GM23338 (cell line): ENCODE measurements at regions not wholly inside any gene's neighbourhood (a gene's known extent, or its start where the extent isn't known, plus 50 kb on each side); places are given as distances from the start of the nearest gene placed in this dataset.

ENCODE experiments used
- ATAC-seq: fragments of 200-7000 bp; cut with Tn5 transposase; 3 replicates; pipeline ENCODE4 v1.9.1; 2020
- DNase-seq: peaks from one replicate; pipeline ENCODE4 v3.0.0-alpha.2; 2015; ENCODE audit warnings: low spot score
- H2AFZ ChIP-seq: fragments of 200-600 bp; sonication (generic); 2 replicates; pipeline ENCODE4 v1.8.0; 2016; ENCODE audit warnings: antibody characterized with exemption, mild to moderate bottlenecking, moderate library complexity
- H3F3A ChIP-seq: fragments of 200-600 bp; sonication (generic); replicated peaks from 2 replicates; pipeline ENCODE4 v1.8.0; 2017; ENCODE audit warnings: antibody characterized with exemption, mixed run types, low read depth
- H3K27ac ChIP-seq: fragments of 200-600 bp; sonication (generic); 2 replicates; pipeline ENCODE4 v1.6.1; 2016; ENCODE audit warnings: low read depth
- H3K27me3 ChIP-seq: fragments of 200-600 bp; sonication (generic); 2 replicates; pipeline ENCODE4 v1.8.0; 2016; ENCODE audit warnings: mild to moderate bottlenecking, mixed run types, moderate library complexity; ENCODE audit not compliant: insufficient read depth
- H3K36me3 ChIP-seq: fragments of 200-600 bp; sonication (generic); 2 replicates; pipeline ENCODE4 v1.8.0; 2016; ENCODE audit warnings: mild to moderate bottlenecking; ENCODE audit not compliant: insufficient read depth
- H3K4me1 ChIP-seq: fragments of 200-600 bp; sonication (generic); 2 replicates; pipeline ENCODE4 v1.8.0; 2016; ENCODE audit warnings: mild to moderate bottlenecking, moderate library complexity; ENCODE audit not compliant: insufficient read depth
- H3K4me2 ChIP-seq: fragments of 200-600 bp; sonication (generic); 2 replicates; pipeline ENCODE4 v1.7.1; 2017; ENCODE audit warnings: mixed run types
- H3K4me3 ChIP-seq: fragments of 200-600 bp; sonication (generic); 2 replicates; pipeline ENCODE4 v1.6.1; 2016; ENCODE audit warnings: mixed run types
- H3K79me2 ChIP-seq: fragments of 200-600 bp; sonication (generic); replicated peaks from 2 replicates; pipeline ENCODE4 v1.8.0; 2017; ENCODE audit warnings: mild to moderate bottlenecking; ENCODE audit not compliant: insufficient read depth
- H3K9me2 ChIP-seq: fragments of 200-600 bp; sonication (generic); 2 replicates; pipeline ENCODE4 v1.8.0; 2017; ENCODE audit not compliant: insufficient read depth
- H4K20me1 ChIP-seq: fragments of 200-600 bp; sonication (generic); replicated peaks from 2 replicates; pipeline ENCODE4 v1.8.0; 2017; ENCODE audit warnings: mild to moderate bottlenecking; ENCODE audit not compliant: insufficient read depth
- H3K27ac Mint-ChIP-seq: 2 replicates; pipeline ENCODE4 v1.8.0; 2020; ENCODE audit warnings: inconsistent platforms, mild to moderate bottlenecking, moderate library complexity, mixed read lengths
- H3K27me3 Mint-ChIP-seq: 3 replicates; pipeline ENCODE4 v1.8.0; 2022; ENCODE audit warnings: low read depth, mild to moderate bottlenecking, moderate library complexity, mixed read lengths, inconsistent platforms; ENCODE audit not compliant: insufficient read depth, poor library complexity
- H3K36me3 Mint-ChIP-seq: 3 replicates; pipeline ENCODE4 v1.8.0; 2021; ENCODE audit warnings: low read depth, mild to moderate bottlenecking, inconsistent platforms, moderate library complexity, mixed read lengths
- H3K4me1 Mint-ChIP-seq: 3 replicates; pipeline ENCODE4 v1.8.0; 2020; ENCODE audit warnings: mild to moderate bottlenecking, inconsistent platforms, mixed read lengths
- H3K4me3 Mint-ChIP-seq: 3 replicates; pipeline ENCODE4 v1.8.0; 2021; ENCODE audit warnings: moderate library complexity, mild to moderate bottlenecking, inconsistent platforms, mixed read lengths
- H3K9me3 Mint-ChIP-seq: 3 replicates; pipeline ENCODE4 v1.8.0; 2020; ENCODE audit warnings: moderate library complexity, mild to moderate bottlenecking, inconsistent platforms, mixed read lengths
- CREB1 ChIP-seq: fragments of 250-450 bp; sonication (Bioruptor Pico); IDR thresholded peaks from 2 replicates; pipeline ENCODE4 v1.5.0; 2020; ENCODE audit warnings: low read depth, mild to moderate bottlenecking, moderate library complexity
- CTCF ChIP-seq, 2 experiments: fragments of 200-600 bp in 1 of 2; sonication (generic) in 1 of 2; conservative IDR thresholded peaks; 2 replicates each; pipeline versions ENCODE4 v1.5.1 to v1.6.1; 2016 to 2017; ENCODE audit warnings: antibody characterized with exemption in 2 of 2, low read depth in 2 of 2, mild to moderate bottlenecking in 2 of 2, moderate library complexity in 1 of 2
- EZH2 ChIP-seq: fragments of 200-600 bp; sonication (generic); IDR thresholded peaks from one replicate; pipeline ENCODE4 v1.8.0; 2017; ENCODE audit warnings: antibody characterized with exemption, mild to moderate bottlenecking, low read depth; ENCODE audit not compliant: unreplicated experiment
- EZH2phosphoT487 ChIP-seq: fragments of 200-600 bp; sonication (generic); IDR thresholded peaks from one replicate; pipeline ENCODE4 v1.8.1; 2018; ENCODE audit warnings: antibody characterized with exemption; ENCODE audit not compliant: unreplicated experiment
- JUNB ChIP-seq: IDR thresholded peaks from one replicate; pipeline ENCODE4 v1.6.1; 2016; ENCODE audit warnings: antibody characterized with exemption; ENCODE audit not compliant: unreplicated experiment
- NANOG ChIP-seq: IDR thresholded peaks from 2 replicates; pipeline ENCODE4 v1.6.1; 2016; ENCODE audit warnings: antibody characterized with exemption, borderline replicate concordance
- POLR2AphosphoS5 ChIP-seq: IDR thresholded peaks from 2 replicates; pipeline ENCODE4 v1.6.1; 2016; ENCODE audit warnings: antibody characterized with exemption, low read depth
- STAT1 ChIP-seq: IDR thresholded peaks from one replicate; pipeline ENCODE4 v1.6.1; 2016; ENCODE audit warnings: antibody characterized with exemption; ENCODE audit not compliant: unreplicated experiment
- ZNF114 ChIP-seq: fragments of 250-450 bp; sonication (Bioruptor Pico); IDR thresholded peaks from 2 replicates; pipeline ENCODE4 v1.5.0; 2020; ENCODE audit warnings: mild to moderate bottlenecking, moderate library complexity
- ZNF331 ChIP-seq: fragments of 250-450 bp; sonication (Bioruptor Pico); IDR thresholded peaks from 2 replicates; pipeline ENCODE4 v1.5.0; 2020; ENCODE audit warnings: low read depth, mild to moderate bottlenecking, moderate library complexity
- TF ChIP-seq, protein P1 (sequence below): IDR thresholded peaks from 2 replicates; pipeline ENCODE4 v1.6.1; 2016; ENCODE audit warnings: antibody characterized with exemption
- TF ChIP-seq, protein P2 (sequence below): fragments of 250-450 bp; sonication (Bioruptor Pico); IDR thresholded peaks from 2 replicates; pipeline ENCODE4 v1.5.0; 2020; ENCODE audit warnings: mild to moderate bottlenecking, moderate library complexity
- TF ChIP-seq, protein P3 (sequence below): IDR thresholded peaks from one replicate; pipeline ENCODE4 v1.6.1; 2018; ENCODE audit warnings: antibody characterized with exemption; ENCODE audit not compliant: unreplicated experiment

GRCh38 chr9:80596579-80596978 lies 1024.8 kb downstream of the TLE4 start:
- Histone ChIP-seq H3K4me1 (no peaks in the 10 kb centered on the region), H3K27ac (no peak overlapping the region), H4K20me1 (no peaks in the 10 kb centered on the region), H3K4me2 (no peak overlapping the region), H3K79me2 (no peaks in the 10 kb centered on the region), H2AFZ (no peak overlapping the region), H3F3A (no peaks in the 10 kb centered on the region), H3K9me2 (no peaks in the 10 kb centered on the region), H3K27me3 (no peaks in the 10 kb centered on the region), H3K36me3 (no peaks in the 10 kb centered on the region), H3K4me3 (no peak overlapping the region)
- Mint-ChIP-seq H3K27ac (no peak overlapping the region; the same call in 1 of the 2 replicates), H3K4me3 (no peak overlapping the region), H3K27me3 (peaks cover 2% of the 10 kb centered on the region), H3K4me1 (no peaks in the 10 kb centered on the region), H3K36me3 (peaks cover 19% of the 10 kb centered on the region), H3K9me3 (peaks cover 18% of the 10 kb centered on the region)
- TF ChIP-seq ZNF331 (CRISPR knock-in tag) = no peak
- TF ChIP-seq POLR2AphosphoS5 = no peak
- no peak for TF ChIP-seq JUNB
- TF ChIP-seq, protein P1, sequence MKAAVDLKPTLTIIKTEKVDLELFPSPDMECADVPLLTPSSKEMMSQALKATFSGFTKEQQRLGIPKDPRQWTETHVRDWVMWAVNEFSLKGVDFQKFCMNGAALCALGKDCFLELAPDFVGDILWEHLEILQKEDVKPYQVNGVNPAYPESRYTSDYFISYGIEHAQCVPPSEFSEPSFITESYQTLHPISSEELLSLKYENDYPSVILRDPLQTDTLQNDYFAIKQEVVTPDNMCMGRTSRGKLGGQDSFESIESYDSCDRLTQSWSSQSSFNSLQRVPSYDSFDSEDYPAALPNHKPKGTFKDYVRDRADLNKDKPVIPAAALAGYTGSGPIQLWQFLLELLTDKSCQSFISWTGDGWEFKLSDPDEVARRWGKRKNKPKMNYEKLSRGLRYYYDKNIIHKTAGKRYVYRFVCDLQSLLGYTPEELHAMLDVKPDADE = no peak
- no peak for TF ChIP-seq STAT1
- no peak for TF ChIP-seq NANOG
- no peak for TF ChIP-seq EZH2
- no peak for TF ChIP-seq EZH2phosphoT487
- TF ChIP-seq ZNF114 (CRISPR knock-in tag) = no peak
- TF ChIP-seq, protein P2, sequence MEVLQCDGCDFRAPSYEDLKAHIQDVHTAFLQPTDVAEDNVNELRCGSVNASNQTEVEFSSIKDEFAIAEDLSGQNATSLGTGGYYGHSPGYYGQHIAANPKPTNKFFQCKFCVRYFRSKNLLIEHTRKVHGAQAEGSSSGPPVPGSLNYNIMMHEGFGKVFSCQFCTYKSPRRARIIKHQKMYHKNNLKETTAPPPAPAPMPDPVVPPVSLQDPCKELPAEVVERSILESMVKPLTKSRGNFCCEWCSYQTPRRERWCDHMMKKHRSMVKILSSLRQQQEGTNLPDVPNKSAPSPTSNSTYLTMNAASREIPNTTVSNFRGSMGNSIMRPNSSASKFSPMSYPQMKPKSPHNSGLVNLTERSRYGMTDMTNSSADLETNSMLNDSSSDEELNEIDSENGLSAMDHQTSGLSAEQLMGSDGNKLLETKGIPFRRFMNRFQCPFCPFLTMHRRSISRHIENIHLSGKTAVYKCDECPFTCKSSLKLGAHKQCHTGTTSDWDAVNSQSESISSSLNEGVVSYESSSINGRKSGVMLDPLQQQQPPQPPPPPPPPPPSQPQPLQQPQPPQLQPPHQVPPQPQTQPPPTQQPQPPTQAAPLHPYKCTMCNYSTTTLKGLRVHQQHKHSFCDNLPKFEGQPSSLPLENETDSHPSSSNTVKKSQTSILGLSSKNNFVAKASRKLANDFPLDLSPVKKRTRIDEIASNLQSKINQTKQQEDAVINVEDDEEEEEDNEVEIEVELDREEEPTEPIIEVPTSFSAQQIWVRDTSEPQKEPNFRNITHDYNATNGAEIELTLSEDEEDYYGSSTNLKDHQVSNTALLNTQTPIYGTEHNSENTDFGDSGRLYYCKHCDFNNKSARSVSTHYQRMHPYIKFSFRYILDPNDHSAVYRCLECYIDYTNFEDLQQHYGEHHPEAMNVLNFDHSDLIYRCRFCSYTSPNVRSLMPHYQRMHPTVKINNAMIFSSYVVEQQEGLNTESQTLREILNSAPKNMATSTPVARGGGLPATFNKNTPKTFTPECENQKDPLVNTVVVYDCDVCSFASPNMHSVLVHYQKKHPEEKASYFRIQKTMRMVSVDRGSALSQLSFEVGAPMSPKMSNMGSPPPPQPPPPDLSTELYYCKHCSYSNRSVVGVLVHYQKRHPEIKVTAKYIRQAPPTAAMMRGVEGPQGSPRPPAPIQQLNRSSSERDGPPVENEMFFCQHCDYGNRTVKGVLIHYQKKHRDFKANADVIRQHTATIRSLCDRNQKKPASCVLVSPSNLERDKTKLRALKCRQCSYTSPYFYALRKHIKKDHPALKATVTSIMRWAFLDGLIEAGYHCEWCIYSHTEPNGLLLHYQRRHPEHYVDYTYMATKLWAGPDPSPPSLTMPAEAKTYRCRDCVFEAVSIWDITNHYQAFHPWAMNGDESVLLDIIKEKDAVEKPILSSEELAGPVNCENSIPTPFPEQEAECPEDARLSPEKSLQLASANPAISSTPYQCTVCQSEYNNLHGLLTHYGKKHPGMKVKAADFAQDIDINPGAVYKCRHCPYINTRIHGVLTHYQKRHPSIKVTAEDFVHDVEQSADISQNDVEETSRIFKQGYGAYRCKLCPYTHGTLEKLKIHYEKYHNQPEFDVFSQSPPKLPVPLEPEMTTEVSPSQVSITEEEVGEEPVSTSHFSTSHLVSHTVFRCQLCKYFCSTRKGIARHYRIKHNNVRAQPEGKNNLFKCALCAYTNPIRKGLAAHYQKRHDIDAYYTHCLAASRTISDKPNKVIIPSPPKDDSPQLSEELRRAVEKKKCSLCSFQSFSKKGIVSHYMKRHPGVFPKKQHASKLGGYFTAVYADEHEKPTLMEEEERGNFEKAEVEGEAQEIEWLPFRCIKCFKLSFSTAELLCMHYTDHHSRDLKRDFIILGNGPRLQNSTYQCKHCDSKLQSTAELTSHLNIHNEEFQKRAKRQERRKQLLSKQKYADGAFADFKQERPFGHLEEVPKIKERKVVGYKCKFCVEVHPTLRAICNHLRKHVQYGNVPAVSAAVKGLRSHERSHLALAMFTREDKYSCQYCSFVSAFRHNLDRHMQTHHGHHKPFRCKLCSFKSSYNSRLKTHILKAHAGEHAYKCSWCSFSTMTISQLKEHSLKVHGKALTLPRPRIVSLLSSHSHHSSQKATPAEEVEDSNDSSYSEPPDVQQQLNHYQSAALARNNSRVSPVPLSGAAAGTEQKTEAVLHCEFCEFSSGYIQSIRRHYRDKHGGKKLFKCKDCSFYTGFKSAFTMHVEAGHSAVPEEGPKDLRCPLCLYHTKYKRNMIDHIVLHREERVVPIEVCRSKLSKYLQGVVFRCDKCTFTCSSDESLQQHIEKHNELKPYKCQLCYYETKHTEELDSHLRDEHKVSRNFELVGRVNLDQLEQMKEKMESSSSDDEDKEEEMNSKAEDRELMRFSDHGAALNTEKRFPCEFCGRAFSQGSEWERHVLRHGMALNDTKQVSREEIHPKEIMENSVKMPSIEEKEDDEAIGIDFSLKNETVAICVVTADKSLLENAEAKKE (CRISPR knock-in tag) = no peak
- no peak for TF ChIP-seq CTCF (conservative IDR thresholded peaks at IDR 0.05; ENCODE audit: low read depth in 2 of 2)
- no peak for TF ChIP-seq CREB1 (CRISPR knock-in tag)
- TF ChIP-seq, protein P3, sequence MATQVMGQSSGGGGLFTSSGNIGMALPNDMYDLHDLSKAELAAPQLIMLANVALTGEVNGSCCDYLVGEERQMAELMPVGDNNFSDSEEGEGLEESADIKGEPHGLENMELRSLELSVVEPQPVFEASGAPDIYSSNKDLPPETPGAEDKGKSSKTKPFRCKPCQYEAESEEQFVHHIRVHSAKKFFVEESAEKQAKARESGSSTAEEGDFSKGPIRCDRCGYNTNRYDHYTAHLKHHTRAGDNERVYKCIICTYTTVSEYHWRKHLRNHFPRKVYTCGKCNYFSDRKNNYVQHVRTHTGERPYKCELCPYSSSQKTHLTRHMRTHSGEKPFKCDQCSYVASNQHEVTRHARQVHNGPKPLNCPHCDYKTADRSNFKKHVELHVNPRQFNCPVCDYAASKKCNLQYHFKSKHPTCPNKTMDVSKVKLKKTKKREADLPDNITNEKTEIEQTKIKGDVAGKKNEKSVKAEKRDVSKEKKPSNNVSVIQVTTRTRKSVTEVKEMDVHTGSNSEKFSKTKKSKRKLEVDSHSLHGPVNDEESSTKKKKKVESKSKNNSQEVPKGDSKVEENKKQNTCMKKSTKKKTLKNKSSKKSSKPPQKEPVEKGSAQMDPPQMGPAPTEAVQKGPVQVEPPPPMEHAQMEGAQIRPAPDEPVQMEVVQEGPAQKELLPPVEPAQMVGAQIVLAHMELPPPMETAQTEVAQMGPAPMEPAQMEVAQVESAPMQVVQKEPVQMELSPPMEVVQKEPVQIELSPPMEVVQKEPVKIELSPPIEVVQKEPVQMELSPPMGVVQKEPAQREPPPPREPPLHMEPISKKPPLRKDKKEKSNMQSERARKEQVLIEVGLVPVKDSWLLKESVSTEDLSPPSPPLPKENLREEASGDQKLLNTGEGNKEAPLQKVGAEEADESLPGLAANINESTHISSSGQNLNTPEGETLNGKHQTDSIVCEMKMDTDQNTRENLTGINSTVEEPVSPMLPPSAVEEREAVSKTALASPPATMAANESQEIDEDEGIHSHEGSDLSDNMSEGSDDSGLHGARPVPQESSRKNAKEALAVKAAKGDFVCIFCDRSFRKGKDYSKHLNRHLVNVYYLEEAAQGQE = no peak
- DNase-seq (no peak), ATAC-seq (no peak)
